HG03025 (cell line): ENCODE measurements at regions not wholly inside any gene's neighbourhood (a gene's known extent, or its start where the extent isn't known, plus 50 kb on each side); places are given as distances from the start of the nearest gene placed in this dataset.

Experiments used
- ATAC-seq: cut with Tn5 transposase; IDR thresholded peaks from one replicate; pipeline ENCODE4 v1.9.1; 2021; ENCODE audit warnings: mild to moderate bottlenecking, moderate library complexity; ENCODE audit not compliant: unreplicated experiment, low FRiP score

DNA sequence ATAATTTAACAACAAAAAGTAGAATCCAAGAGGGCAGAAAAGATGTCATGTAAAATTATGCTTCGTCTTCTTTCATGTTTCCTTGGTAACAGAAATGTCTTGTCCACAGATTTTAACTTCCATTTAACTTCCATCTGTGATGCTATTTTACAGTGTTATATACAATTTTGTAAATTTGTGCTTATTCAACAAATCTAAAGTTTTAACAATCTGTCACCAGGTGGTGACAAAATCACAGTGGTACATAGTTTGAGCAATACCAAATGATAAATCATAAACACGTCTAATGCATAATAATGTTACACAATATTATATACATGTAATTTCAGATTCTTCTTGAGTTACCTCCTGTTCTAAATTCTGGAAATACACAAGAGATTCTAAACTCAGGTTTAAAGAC, 784.4 kb upstream of the CELF2 start:
- no peak for ATAC-seq

DNA sequence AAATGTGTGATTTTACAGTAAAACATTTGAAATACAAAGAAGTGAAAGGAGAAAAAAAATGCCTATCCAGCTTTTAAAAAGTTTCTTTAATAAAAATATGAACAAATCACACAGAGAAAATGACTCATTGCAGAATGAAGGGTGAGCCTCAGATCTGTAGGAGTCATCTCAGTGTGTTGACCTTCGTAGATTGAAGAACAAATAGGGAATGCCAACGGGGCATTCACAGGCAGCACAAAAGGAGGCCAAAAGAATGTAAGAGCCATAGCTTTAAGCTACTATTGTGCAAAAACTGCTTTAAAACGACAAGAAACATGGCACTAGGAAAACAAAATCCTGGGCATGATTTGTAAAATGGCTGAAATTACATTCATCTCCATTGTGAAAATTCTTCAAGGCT, 782.7 kb upstream of the CELF2 start:
- ATAC-seq = no peak

DNA sequence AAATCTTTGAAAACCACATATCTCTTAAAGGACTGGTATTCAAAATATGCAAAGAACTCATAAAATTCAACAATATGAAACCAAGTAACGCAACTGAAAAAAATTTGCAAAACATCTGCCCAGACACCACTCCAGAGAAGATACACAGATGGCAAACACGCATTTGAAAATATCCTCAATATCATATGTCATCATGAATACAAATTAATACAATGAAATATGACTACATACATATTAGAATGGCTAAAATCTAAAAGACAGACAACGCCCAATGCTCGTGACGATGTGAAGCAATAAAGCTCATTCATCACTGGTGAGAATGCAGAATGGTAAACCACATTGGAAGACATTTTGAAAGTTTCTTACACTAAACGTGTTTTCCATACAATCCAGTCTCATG, 770.1 kb upstream of the CELF2 start:
- ATAC-seq = no peak

DNA sequence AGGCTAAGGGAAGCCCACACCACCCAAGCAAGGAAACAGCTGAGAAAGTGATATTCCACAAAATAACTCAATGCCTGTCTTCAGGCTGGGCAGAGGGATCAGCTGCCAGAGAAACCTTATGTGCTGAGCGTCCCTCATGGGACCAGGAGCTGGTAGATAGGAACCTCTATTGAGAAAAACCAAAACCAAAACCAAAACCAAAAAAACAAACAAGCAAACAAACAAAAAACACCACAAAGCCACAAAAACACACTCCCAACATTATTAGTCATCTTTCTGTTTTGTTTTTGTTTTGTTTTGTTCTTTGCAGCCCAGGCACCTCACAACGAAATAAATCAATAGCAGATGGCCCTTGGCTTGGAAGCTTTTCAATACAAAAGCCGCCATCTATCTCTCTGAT, 760.8 kb upstream of the CELF2 start:
- ATAC-seq = no peak

DNA sequence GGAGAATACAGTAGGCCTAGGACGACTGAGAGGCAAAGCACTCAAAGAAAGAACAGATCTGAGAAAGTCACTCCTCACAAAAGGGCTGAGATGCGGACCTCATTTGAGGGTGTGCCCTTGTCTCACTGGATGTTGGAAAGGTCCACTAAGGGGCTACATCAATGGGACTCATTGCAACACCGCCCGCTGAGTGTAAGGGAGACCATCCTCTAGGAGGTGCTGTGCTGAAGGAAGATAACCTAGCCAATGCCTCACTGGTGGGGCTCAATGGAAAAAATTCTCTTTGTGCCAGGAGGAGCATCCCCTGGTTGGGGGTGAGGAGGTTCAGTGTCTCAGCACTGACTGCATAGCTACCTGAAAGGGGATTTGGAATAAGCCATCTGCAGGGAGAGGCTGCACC, 758.7 kb upstream of the CELF2 start:
- no peak for ATAC-seq

DNA sequence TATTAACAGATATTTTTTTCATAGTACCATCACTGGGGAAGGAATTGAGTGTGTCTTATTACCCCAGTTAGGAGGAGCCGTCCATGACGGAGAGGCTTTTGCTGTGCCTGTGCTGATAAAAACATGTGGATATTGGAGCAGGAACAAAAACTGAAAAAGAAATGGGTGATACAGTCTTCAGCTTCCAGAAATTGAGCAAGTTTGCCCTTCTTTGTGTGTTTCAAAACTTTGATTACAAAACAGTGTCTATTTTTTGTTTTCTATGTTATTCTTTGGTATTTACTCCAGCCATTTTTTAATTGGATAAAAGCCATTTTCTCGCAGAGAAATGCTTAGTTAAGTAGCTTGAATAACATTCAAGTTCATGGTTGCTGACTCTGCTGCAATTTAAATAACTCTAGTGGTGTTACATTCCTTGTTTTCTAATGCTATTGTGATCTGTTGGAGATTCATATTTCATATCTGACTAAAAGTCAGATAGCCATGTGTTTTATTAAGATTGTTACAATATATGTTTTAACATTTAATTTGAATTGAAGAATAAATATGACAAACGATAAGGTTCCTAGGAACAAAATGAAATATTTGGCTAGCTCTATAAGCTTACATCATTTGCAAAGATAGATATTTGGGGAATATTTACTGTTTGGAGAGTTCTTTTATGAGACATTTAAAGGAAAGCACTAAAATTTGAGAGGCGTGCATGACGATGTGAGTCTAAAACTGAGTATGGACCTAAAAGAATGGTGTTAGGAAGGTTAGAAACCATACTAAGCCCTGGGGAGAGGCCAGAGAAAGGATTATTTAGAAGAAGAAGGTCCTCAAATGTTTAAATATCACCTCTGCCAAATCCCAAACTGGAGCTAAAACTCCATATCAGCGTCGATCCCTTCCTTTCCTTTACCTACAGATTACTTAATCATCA, 747.3 kb upstream of the CELF2 start:
- ATAC-seq = no peak

DNA sequence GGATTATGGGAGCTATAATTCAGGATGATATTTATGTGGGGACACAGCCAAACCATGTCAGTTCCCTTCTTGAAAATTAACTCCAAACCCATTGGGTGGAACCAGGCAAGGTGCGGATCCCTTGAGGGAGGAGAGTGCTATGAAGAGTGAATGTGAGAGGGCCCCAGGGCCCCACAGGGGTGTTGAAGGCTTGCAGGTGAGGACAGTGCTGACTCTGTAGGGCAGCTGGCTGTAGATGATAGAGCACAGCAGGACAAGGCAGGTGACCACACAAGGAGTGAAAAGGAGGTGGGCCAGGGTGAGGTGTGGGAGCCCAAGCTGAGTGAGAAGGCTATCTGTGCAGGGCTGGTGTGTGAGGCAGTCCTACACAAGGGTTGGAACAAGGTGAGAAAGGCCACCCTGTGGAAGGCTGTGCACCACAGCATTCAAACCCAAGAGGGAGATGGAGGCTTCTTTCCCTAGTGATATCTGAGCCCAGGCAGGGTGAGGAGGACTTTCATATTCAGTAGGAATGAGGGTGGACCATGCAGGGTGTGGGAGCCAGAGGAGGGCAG, 746.0 kb upstream of the CELF2 start:
- no peak for ATAC-seq

DNA sequence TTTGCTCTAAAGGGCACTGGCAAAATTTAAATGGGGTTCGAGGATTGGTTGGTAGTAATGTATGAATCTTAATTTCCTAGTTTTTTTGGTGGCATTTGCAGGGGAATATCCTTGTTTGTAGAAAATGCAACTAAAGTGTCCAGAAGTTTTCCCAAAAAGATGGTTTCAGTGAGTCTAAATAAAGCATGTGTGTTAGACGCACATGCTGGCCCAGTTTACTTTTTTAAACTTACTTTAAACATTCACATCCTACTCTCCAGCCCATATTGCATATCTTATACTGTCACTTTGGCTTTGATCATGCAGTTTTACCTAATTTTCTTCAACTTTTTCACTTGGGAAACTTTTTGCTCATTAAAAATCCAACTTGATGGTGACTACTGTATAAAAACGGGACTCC, 744.0 kb upstream of the CELF2 start:
- no peak for ATAC-seq

DNA sequence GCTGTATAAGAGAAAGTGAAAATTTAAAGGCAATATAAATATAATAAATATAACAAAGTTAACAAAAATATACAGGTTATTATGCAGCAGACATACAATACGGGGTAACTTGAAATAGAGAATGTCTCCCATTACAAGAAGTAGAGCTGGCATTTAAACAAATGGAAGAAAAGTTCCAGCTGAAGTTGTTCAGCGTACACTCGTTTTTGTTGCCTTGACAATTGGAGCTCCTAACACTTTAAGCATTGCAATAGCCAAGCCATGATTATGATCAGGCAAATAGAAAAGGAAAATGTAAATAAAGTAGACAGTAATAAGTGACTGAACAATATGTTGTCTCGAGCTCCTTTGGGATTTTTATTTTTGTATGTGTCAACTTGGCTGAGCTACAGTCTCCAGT, 737.8 kb upstream of the CELF2 start:
- no peak for ATAC-seq

DNA sequence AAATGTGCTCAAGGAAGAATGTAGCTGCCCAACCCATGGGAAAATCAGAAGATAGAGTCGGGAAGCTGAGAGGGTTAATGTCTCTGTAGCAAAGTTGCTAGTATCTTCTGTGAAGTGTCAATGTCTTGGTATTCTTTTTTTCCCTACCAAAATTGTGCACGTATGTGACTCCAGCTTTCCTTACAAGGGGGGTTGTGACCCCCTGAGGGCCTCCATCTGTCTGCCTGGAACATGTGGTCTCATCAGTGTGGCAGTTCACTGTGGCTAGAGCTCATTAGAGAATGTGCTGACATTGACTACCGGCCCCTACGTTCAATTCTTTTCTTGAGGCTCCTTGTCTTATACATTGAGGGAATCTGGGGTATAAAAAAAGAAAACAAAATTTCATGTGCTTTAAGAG, 725.2 kb upstream of the CELF2 start:
- ATAC-seq = no peak

DNA sequence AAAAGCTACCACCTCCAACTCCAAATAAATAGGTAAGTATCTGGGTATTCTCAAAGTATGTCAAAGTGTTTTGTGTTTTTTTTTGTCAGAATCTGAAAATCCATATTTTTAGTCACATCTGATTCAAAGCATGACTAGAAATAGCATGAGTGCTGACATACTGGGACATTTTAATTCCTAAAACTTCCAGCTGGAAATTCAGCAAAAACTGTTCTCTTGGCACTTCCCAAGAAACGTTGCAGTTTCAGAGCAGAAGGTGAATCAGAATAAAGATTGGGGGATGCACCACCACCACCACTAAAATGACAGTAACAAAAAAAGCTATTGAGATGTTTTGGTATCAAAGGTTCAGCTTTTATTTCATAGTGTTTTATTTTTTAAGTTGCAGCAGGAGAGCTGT, 724.6 kb upstream of the CELF2 start:
- ATAC-seq = no peak

DNA sequence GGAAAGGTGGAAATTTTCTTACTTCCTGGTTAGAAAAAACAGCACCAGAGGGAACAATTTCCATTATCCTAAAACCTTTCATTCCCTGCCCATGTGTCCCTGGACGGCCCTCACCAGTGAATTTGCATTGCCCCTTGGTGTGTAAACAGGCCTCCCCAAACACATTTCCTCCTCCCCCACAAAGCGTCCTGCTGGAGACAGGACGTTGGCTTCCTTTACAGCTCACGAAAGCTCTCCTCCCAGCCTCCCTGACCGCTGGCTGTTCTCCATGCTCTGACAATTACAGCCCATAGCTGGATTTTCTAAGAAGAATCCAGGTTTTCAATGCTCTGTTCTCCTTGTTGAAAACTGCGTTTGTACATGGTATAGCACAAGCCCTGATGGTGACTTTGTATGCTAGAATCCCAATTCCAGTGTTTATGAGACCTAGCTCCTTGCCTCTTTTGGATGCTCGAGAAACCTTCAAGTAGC, 724.2 kb upstream of the CELF2 start:
- ATAC-seq = no peak

DNA sequence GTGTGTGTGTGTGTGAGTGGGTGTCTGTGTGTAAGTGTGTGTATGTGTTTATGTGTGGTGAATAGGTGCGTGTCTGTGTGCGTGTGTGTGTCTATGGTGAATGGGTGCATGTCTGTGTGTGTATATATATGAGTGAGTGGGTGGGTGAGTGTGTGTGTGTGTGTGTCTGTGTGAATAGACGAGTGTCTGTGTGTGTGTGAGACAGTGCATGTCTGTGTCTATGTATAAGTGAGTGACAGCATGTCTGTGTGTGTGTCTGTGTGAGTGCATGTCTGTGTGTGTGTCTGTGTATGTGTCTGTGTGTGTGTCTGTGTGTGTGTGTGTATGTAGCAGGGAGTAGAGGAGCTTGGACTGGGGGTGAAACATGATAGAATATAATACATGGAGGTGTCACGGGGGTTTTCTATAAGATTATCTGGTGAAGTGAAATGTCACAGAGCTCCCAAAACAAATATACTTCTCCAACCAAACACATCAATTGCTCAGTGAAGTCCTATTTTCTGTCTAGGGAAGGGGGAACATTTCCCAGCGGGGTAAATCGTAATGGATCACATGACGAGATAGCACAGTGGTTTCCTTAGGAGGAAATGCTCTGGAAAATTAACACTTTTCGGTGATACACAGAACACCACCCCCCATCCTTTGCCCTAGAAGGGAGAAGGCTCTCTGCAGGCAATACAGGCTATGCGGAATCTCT, 723.3 kb upstream of the CELF2 start:
- no peak for ATAC-seq

DNA sequence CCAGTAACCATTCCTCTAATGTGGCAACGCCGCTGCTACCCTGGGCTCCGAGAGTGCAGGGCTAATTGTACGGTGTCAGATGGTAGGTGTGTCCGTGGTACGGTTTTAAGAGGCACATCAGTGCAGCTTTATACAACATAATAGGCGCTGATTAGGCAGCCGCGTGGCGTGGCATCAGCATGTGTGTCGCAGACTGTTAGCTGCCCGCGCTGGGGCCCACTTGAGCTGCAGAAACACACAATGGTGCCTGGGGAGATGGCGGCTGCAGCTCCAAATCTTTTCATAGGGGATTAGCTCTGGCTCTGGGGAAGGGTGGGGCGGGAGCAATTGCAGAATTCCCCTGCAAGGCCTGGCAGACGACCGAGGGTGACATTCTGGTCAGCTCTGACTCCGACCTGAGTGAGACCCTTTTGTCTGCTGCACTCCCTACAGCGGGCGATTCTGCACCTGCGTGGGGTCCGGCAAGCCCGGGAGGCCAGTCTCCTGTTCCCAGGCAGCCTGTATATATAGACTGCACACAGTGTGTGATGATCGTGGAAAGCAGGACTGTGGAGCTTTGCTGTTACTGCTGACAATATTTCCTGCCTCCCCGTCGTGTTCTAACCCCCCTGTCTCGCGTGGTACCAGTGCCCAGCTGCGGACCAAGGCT, 722.7 kb upstream of the CELF2 start:
- ATAC-seq = no peak

DNA sequence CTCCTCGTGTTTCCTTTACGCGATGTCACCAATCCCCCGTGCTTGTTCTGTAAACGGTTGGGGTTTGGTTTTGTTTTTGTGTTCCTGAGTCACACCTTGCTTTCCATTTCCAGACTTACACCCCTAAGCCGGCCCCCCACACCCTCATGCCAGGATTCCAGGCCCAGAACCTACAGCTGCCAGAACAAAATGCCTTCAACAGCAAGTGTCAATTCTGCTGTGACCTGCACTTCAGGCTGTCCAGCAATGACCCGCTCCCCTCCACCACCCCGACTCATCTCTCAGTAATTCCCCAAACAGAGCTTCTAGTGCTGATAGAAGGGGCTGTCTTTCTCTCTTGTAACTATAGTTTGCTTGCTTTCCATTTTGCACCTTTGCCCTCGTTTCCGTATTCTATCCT, 722.1 kb upstream of the CELF2 start:
- no peak for ATAC-seq

DNA sequence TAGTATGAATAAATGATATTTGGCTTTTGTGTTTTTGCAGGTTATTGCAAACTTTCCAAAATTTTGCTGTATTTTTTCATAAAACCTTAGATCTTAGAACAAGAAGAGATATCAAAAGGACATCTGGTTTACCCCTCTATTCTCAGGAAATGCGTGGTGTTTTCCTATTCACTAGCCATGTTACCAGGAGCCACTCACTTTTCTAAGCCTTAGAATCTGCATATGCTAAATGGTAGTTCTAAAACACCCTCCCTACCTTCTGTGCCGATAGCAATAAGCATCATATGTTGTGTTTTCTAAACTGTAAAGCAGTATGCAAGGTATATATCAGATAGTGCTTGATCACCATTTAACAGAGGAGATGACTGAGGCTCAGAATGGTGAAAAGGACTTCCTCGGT, 715.0 kb upstream of the CELF2 start:
- ATAC-seq = no peak

DNA sequence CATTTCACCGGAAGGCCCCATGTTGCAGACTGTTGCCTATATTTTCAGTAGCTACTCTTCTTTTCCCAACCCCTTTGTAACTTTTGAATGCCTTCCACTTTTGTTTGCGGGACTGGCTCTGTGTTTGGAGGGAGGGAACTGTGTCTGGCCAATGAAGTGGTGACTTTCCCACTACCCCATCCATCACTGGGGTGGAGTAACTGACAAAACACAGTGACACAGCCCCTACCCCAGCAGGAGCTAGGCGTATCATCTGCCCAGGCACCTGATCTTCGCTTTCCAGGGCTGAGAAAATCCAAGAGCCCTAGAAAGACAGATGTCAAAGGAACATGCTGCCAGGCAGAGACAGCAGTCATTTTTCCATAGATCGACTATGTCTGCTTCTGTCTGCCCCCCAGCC, 710.6 kb upstream of the CELF2 start:
- ATAC-seq = no peak

DNA sequence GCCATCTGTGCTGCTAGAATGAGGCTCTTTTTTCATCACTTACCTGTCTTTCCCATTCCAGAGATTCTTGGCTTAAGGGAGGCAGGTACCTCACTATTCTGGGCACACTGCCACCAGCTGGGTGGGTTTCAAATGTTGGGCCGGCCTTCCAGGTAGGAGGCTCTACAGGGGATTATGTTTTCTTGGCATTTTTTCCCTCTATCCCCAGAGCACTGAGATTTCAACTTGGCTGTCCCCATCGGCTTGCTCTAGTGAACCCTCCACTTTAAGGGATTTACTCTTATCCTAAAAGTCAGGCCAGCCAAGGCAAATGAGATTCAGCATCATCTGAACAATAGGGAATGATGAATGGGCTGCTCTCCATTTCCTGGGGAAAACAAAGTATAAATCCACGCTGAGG, 710.1 kb upstream of the CELF2 start:
- no peak for ATAC-seq

DNA sequence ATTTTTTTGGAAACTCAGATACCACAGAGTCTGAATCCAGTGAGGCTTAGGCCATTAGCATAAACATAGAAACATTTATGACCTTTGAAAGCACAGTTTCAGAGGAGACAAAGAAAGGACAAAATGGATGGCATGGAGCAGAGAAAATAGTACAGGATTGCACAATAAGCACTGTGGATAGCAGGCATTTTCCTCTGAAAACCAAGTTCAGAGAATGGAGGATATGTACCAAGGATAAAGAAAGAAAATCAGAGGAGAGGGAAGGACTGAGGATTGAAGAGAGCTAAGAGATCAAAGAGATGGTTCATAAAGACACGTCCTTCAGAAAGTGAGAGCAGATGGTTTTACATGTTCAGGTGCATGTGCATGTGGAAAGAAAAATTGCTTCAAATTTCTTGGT, 707.2 kb upstream of the CELF2 start:
- no peak for ATAC-seq

DNA sequence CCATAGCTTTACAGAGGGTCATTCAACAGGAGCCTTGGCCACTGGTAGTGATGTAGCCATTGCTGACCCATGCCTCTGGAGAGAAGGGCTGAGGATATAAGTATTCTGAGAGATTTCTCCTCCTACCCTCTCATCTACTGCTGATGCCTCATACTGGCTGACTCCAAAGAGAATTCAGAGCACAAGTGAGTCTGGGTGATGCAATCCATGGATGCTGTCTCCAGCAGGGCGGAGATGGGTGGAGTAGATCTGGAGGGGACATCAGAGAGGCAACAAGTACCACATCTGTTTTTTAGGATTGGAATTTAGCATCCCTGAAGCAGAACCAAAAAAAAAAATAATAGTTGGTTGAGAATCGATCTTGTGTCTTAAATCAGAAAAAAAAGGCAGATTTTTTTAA, 705.7 kb upstream of the CELF2 start:
- no peak for ATAC-seq

DNA sequence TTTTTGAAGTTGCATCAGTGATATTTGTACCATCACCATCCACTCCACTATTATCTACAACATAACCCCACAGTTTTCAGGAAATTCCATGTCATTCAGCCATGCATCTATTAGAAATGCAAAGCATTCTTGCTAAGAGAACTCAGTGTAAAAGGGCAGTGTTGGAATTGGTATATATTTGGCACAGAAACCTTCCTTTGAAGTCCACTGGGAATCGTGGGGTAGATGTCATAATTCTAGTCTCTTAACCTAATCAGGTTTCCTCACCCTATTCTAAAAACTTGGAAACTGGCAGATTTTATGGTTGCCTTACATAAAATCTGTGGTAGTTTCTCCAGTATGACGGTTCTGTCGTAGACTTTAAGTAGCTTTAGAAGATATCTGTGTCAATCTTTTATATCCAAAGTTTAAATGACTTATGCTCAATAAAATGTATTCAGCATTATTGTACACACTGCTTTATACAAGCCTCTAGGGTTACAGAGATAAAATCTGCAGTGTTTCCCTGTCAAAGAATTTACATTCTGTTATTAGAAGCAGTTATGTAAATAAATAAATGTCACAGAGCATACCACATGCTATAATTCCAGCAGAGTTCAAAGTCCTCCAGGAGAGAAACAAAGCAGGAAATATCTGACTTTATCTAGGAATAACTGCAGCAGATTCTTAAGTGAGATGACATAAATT, 704.4 kb upstream of the CELF2 start:
- no peak for ATAC-seq
